Transverse colon (tissue), 4 donors: ENCODE measurements at regions not wholly inside any gene's neighbourhood (a gene's known extent, or its start where the extent isn't known, plus 50 kb on each side); places are given as distances from the start of the nearest gene placed in this dataset.

ENCODE experiments used
- EP300 ChIP-seq: sonication (generic); formaldehyde crosslinking; IDR thresholded peaks from one replicate; pipeline ENCODE4 v1.6.1; 2017; ENCODE audit warnings: antibody characterized with exemption, low read depth
- POLR2AphosphoS5 ChIP-seq, 3 donors: sonication (generic); formaldehyde crosslinking; IDR thresholded peaks; one replicate each; pipeline ENCODE4 v1.6.1; 2016; ENCODE audit warnings: antibody characterized with exemption in 3 of 3
- TF ChIP-seq, protein P1 (sequence below), 5 experiments: fragments of 200-600 bp in 3 of 5; fragments of 450-650 bp in 2 of 5; sonication (generic) in 3 of 5; IDR thresholded peaks; 1 replicate in 2 of 5; 2 replicates in 3 of 5; pipeline ENCODE4 v1.5.1; 2016 to 2017; ENCODE audit warnings: antibody characterized with exemption in 5 of 5, inconsistent platforms in 3 of 5, mild to moderate bottlenecking in 2 of 5, moderate library complexity in 1 of 5

DNA sequence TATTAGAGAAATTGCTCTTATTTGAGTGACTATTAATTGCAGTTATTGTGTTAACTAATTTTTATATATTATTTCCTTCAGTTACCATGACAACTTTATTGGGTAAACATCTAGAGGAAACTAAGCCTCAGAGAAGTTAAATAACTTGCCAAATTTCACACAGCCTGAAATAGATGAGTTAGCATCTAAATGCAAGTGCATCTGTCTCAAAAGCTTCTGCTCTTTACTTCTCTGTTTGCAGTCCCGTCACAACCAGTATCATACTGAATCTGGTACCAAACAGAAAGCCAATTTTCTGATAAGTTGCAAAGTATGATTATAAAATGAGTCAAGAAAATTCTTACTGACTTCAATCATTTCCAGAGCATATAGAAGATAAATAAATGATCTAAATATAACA is 1544.9 kb upstream of the PCDH7 start:
- TF ChIP-seq POLR2AphosphoS5 (IDR thresholded peaks at IDR 0.05) (no peak), EP300 (no peak)
- TF ChIP-seq, protein P1, sequence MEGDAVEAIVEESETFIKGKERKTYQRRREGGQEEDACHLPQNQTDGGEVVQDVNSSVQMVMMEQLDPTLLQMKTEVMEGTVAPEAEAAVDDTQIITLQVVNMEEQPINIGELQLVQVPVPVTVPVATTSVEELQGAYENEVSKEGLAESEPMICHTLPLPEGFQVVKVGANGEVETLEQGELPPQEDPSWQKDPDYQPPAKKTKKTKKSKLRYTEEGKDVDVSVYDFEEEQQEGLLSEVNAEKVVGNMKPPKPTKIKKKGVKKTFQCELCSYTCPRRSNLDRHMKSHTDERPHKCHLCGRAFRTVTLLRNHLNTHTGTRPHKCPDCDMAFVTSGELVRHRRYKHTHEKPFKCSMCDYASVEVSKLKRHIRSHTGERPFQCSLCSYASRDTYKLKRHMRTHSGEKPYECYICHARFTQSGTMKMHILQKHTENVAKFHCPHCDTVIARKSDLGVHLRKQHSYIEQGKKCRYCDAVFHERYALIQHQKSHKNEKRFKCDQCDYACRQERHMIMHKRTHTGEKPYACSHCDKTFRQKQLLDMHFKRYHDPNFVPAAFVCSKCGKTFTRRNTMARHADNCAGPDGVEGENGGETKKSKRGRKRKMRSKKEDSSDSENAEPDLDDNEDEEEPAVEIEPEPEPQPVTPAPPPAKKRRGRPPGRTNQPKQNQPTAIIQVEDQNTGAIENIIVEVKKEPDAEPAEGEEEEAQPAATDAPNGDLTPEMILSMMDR (IDR thresholded peaks at IDR 0.05) = no peak
